H9 (cell line): ENCODE measurements at regions not wholly inside any gene's neighbourhood (a gene's known extent, or its start where the extent isn't known, plus 50 kb on each side); places are given as distances from the start of the nearest gene placed in this dataset.

Source experiments
- DNase-seq: peaks from one replicate; pipeline ENCODE4 v3.0.0-alpha.2; 2017
- H2AFZ ChIP-seq: one replicate; pipeline ENCODE4 v1.6.1; 2013; ENCODE audit warnings: mild to moderate bottlenecking, low read length, control low read depth, moderate library complexity
- H2AK5ac ChIP-seq: 2 replicates; pipeline ENCODE4 v1.6.1; 2013; ENCODE audit warnings: low read length, control low read depth, mixed read lengths; ENCODE audit not compliant: insufficient read length
- H2BK120ac ChIP-seq: one replicate; pipeline ENCODE4 v1.6.1; 2013; ENCODE audit warnings: low read depth, mild to moderate bottlenecking, low read length, control low read depth, inconsistent platforms; ENCODE audit not compliant: poor library complexity, severe bottlenecking
- H2BK12ac ChIP-seq: 2 replicates; pipeline ENCODE4 v1.6.1; 2013; ENCODE audit warnings: low read length, control low read depth, mixed read lengths, low read depth; ENCODE audit not compliant: insufficient read length
- H2BK15ac ChIP-seq: 2 replicates; pipeline ENCODE4 v1.6.1; 2013; ENCODE audit warnings: low read depth, low read length, control low read depth
- H2BK20ac ChIP-seq: one replicate; pipeline ENCODE4 v1.6.1; 2013; ENCODE audit warnings: low read depth, mild to moderate bottlenecking, low read length, control low read depth, inconsistent platforms; ENCODE audit not compliant: poor library complexity, severe bottlenecking
- H2BK5ac ChIP-seq: 2 replicates; pipeline ENCODE4 v1.6.1; 2013; ENCODE audit warnings: low read length, control low read depth, mixed read lengths; ENCODE audit not compliant: insufficient read length
- H3K14ac ChIP-seq: 2 replicates; pipeline ENCODE4 v1.6.1; 2013; ENCODE audit warnings: low read length, control low read depth; ENCODE audit not compliant: insufficient read depth
- H3K18ac ChIP-seq: 2 replicates; pipeline ENCODE4 v1.6.1; 2013; ENCODE audit warnings: low read depth, mild to moderate bottlenecking, mixed read lengths, low read length, control low read depth; ENCODE audit not compliant: insufficient read length
- H3K23ac ChIP-seq: 2 replicates; pipeline ENCODE4 v1.6.1; 2013; ENCODE audit warnings: low read length, control low read depth, mixed read lengths, low read depth; ENCODE audit not compliant: insufficient read length
- H3K23me2 ChIP-seq: 2 replicates; pipeline ENCODE4 v1.6.1; 2013; ENCODE audit warnings: low read depth, mild to moderate bottlenecking, mixed read lengths, low read length, control low read depth; ENCODE audit not compliant: insufficient read length, poor library complexity, severe bottlenecking
- H3K27ac ChIP-seq: 2 replicates; pipeline ENCODE4 v1.5.1; 2013; ENCODE audit warnings: low read length, control low read depth, mixed read lengths, low read depth; ENCODE audit not compliant: insufficient read length
- H3K27me3 ChIP-seq: 2 replicates; pipeline ENCODE4 v1.6.1; 2013; ENCODE audit warnings: low read length, control low read depth, inconsistent platforms; ENCODE audit not compliant: insufficient read depth
- H3K4ac ChIP-seq: 2 replicates; pipeline ENCODE4 v1.6.1; 2013; ENCODE audit warnings: low read depth, mild to moderate bottlenecking, control low read depth, inconsistent platforms, low read length, moderate library complexity
- H3K4me1 ChIP-seq: 2 replicates; pipeline ENCODE4 v1.6.1; 2013; ENCODE audit warnings: low read length, control low read depth, inconsistent platforms; ENCODE audit not compliant: insufficient read depth
- H3K4me2 ChIP-seq: 2 replicates; pipeline ENCODE4 v1.6.1; 2013; ENCODE audit warnings: low read length, control low read depth, mixed read lengths; ENCODE audit not compliant: insufficient read length, insufficient read depth
- H3K56ac ChIP-seq: 2 replicates; pipeline ENCODE4 v1.6.1; 2013; ENCODE audit warnings: low read depth, mild to moderate bottlenecking, mixed read lengths, low read length, control low read depth; ENCODE audit not compliant: insufficient read length
- H3K79me1 ChIP-seq: 2 replicates; pipeline ENCODE4 v1.6.1; 2013; ENCODE audit warnings: low read depth, mild to moderate bottlenecking, moderate library complexity, low read length, control low read depth, inconsistent platforms; ENCODE audit not compliant: insufficient read depth, poor library complexity, severe bottlenecking
- H3K79me2 ChIP-seq: 2 replicates; pipeline ENCODE4 v1.6.1; 2013; ENCODE audit warnings: low read length, control low read depth, inconsistent platforms; ENCODE audit not compliant: insufficient read depth
- H3K9ac ChIP-seq: 2 replicates; pipeline ENCODE4 v1.6.1; 2013; ENCODE audit warnings: low read length, control low read depth, mixed read lengths; ENCODE audit not compliant: insufficient read length; ENCODE audit errors: extremely low read depth
- H3K9me3 ChIP-seq: one replicate; pipeline ENCODE4 v1.6.1; 2013; ENCODE audit warnings: low read depth, low read length, inconsistent platforms; ENCODE audit not compliant: control insufficient read depth
- H3T11ph ChIP-seq: one replicate; pipeline ENCODE4 v1.6.1; 2013; ENCODE audit warnings: mild to moderate bottlenecking, low read length, control low read depth, inconsistent platforms
- H4K20me1 ChIP-seq: one replicate; pipeline ENCODE4 v1.6.1; 2013; ENCODE audit not compliant: control insufficient read depth, insufficient read length, insufficient read depth
- H4K5ac ChIP-seq: 2 replicates; pipeline ENCODE4 v1.6.1; 2013; ENCODE audit warnings: low read depth, mild to moderate bottlenecking, mixed read lengths, low read length, control low read depth; ENCODE audit not compliant: insufficient read length
- H4K8ac ChIP-seq: replicated peaks from 2 replicates; pipeline ENCODE4 v1.6.1; 2013; ENCODE audit warnings: low read length, control low read depth, mixed read lengths, low read depth; ENCODE audit not compliant: insufficient read length
- H4K91ac ChIP-seq: 2 replicates; pipeline ENCODE4 v1.6.1; 2013; ENCODE audit warnings: low read depth, mild to moderate bottlenecking, moderate library complexity, mixed read lengths, low read length, control low read depth; ENCODE audit not compliant: insufficient read length
- H3K27ac Mint-ChIP-seq, 3 experiments: 2 replicates in 2 of 3; 3 replicates in 1 of 3; pipeline ENCODE4 v1.8.0; 2020 to 2021; ENCODE audit warnings: mixed read lengths in 3 of 3, mild to moderate bottlenecking in 1 of 3, moderate library complexity in 1 of 3
- H3K27me3 Mint-ChIP-seq: 2 replicates; pipeline ENCODE4 v1.8.0; 2021; ENCODE audit warnings: low read depth, mild to moderate bottlenecking, moderate library complexity, mixed read lengths
- H3K36me3 Mint-ChIP-seq, 3 experiments: 2 replicates in 2 of 3; 3 replicates in 1 of 3; pipeline ENCODE4 v1.8.0; 2020 to 2021; ENCODE audit warnings: low read depth in 3 of 3, mixed read lengths in 3 of 3; ENCODE audit not compliant: insufficient read depth in 1 of 3
- H3K4me1 Mint-ChIP-seq, 2 experiments: 2 replicates each; pipeline ENCODE4 v1.8.0; 2020; ENCODE audit warnings: mixed read lengths in 2 of 2
- H3K4me3 Mint-ChIP-seq, 2 experiments: 2 replicates in 1 of 2; 3 replicates in 1 of 2; pipeline ENCODE4 v1.8.0; 2020 to 2021; ENCODE audit warnings: mild to moderate bottlenecking in 2 of 2, mixed read lengths in 2 of 2, moderate library complexity in 1 of 2
- H3K9me3 Mint-ChIP-seq, 2 experiments: 2 replicates in 1 of 2; 3 replicates in 1 of 2; pipeline ENCODE4 v1.8.0; 2020; ENCODE audit warnings: mild to moderate bottlenecking in 2 of 2, mixed read lengths in 2 of 2, moderate library complexity in 1 of 2
- CTCF ChIP-seq: fragments of 200-600 bp; sonication (generic); conservative IDR thresholded peaks from 3 replicates; pipeline ENCODE4 v1.8.0; 2021; ENCODE audit warnings: antibody characterized with exemption, mild to moderate bottlenecking
- WGBS: extraction: QIAGEN DNeasy Blood & Tissue Kit; methylation state at CpG from one replicate; pipeline ENCODE4 v1.1.7; 2013; ENCODE audit warnings: missing lambda C conversion rate, low lambda C conversion rate, mixed read lengths; ENCODE audit not compliant: insufficient read length; ENCODE audit errors: extremely low coverage; 5-methylcytosine and 5-hydroxymethylcytosine counted together

GRCh38 chr13:104580931-104581330 lies 1514.7 kb upstream of the SLC10A2 start:
- Histone ChIP-seq H2BK15ac (no peak overlapping the region), H3K79me2 (no peaks in the 10 kb centered on the region), H2BK120ac (no peak overlapping the region), H3K23ac (no peak overlapping the region), H4K8ac (no peak overlapping the region), H3K9me3 (no peaks in the 10 kb centered on the region), H3K23me2 (no peaks in the 10 kb centered on the region), H2AFZ (no peak overlapping the region), H3K4me2 (no peak overlapping the region), H3K14ac (no peak overlapping the region), H4K20me1 (no peaks in the 10 kb centered on the region), H3K9ac (no peak overlapping the region), H2AK5ac (no peak overlapping the region), H3K27me3 (no peaks in the 10 kb centered on the region), H3K56ac (no peak overlapping the region), H3K79me1 (no peaks in the 10 kb centered on the region), H2BK12ac (no peak overlapping the region), H2BK20ac (no peak overlapping the region), H3K18ac (no peak overlapping the region), H3K27ac (no peak overlapping the region), H4K5ac (no peak overlapping the region), H3T11ph (no peak overlapping the region), H4K91ac (no peak overlapping the region), H3K4me1 (no peaks in the 10 kb centered on the region), H3K4ac (no peak overlapping the region), H2BK5ac (no peak overlapping the region)
- Mint-ChIP-seq H3K36me3 (no peaks in the 10 kb centered on the region; a peak in 1 of 7 replicates), H3K27me3 (no peaks in the 10 kb centered on the region), H3K27ac (no peak overlapping the region), H3K9me3 (no peaks in the 10 kb centered on the region), H3K4me1 (peaks cover under 1 to 2% of the 10 kb centered on the region in 2 experiments; a peak in 2 of 4 replicates), H3K4me3 (no peak overlapping the region)
- WGBS: no CpG with 5 or more reads among the region's 2 CpGs
- no peak for DNase-seq
- no peak for TF ChIP-seq CTCF
